Loucy (cell line): ENCODE measurements at regions not wholly inside any gene's neighbourhood (a gene's known extent, or its start where the extent isn't known, plus 50 kb on each side); places are given as distances from the start of the nearest gene placed in this dataset.

ENCODE experiments used
- H2AFZ ChIP-seq: fragments of 200-600 bp; sonication (generic); 2 replicates; pipeline ENCODE4 v1.6.0; 2016; ENCODE audit warnings: antibody characterized with exemption, mild to moderate bottlenecking, low read length, moderate library complexity
- H3F3A ChIP-seq: fragments of 200-600 bp; 2 replicates; pipeline ENCODE4 v1.6.0; 2016; ENCODE audit warnings: antibody characterized with exemption, low read depth, mild to moderate bottlenecking
- H3K27me3 ChIP-seq: fragments of 200-600 bp; sonication (generic); 2 replicates; pipeline ENCODE4 v1.6.1; 2014; ENCODE audit warnings: low read length, mild to moderate bottlenecking; ENCODE audit not compliant: insufficient read depth, poor library complexity, severe bottlenecking
- H3K36me3 ChIP-seq: fragments of 200-600 bp; sonication (generic); 2 replicates; pipeline ENCODE4 v1.6.1; 2016; ENCODE audit warnings: low read length; ENCODE audit not compliant: insufficient read depth
- H3K4me1 ChIP-seq: fragments of 200-600 bp; sonication (generic); 2 replicates; pipeline ENCODE4 v1.5.1; 2014; ENCODE audit warnings: low read length, mild to moderate bottlenecking; ENCODE audit not compliant: insufficient read depth, poor library complexity, severe bottlenecking
- H3K4me2 ChIP-seq: fragments of 200-600 bp; sonication (generic); 2 replicates; pipeline ENCODE4 v1.6.0; 2014; ENCODE audit warnings: antibody characterized with exemption, low read length, low read depth, mild to moderate bottlenecking; ENCODE audit not compliant: poor library complexity, severe bottlenecking
- H3K4me3 ChIP-seq: fragments of 200-600 bp; sonication (generic); 2 replicates; pipeline ENCODE4 v1.5.1; 2014; ENCODE audit warnings: low read length, mild to moderate bottlenecking, mixed read lengths; ENCODE audit not compliant: poor library complexity, severe bottlenecking
- H3K79me2 ChIP-seq: fragments of 200-600 bp; sonication (generic); 2 replicates; pipeline ENCODE4 v1.6.1; 2014; ENCODE audit warnings: low read length; ENCODE audit not compliant: insufficient read depth
- H3K9ac ChIP-seq: fragments of 200-600 bp; sonication (generic); 2 replicates; pipeline ENCODE4 v1.6.0; 2014; ENCODE audit warnings: mild to moderate bottlenecking, low read depth, low read length, moderate library complexity; ENCODE audit not compliant: poor library complexity, severe bottlenecking
- H3K9me2 ChIP-seq: fragments of 200-600 bp; sonication (generic); replicated peaks from 2 replicates; pipeline ENCODE4 v1.6.1; 2016; ENCODE audit warnings: low read depth, low read length, mixed read lengths
- H3K9me3 ChIP-seq: fragments of 200-600 bp; sonication (generic); 2 replicates; pipeline ENCODE4 v1.6.1; 2014; ENCODE audit warnings: mild to moderate bottlenecking, antibody characterized with exemption, low read length, low read depth; ENCODE audit not compliant: insufficient read depth
- H4K20me1 ChIP-seq: fragments of 200-600 bp; sonication (generic); 2 replicates; pipeline ENCODE4 v1.6.0; 2014; ENCODE audit warnings: antibody characterized with exemption, low read length, mild to moderate bottlenecking; ENCODE audit not compliant: insufficient read depth, poor library complexity, severe bottlenecking
- CTCF ChIP-seq: fragments of 200-600 bp; sonication (generic); conservative IDR thresholded peaks from 2 replicates; pipeline ENCODE4 v1.5.1; 2014; ENCODE audit warnings: mild to moderate bottlenecking, antibody characterized with exemption, low read length
- EZH2phosphoT487 ChIP-seq: fragments of 200-600 bp; IDR thresholded peaks from 2 replicates; pipeline ENCODE4 v1.6.1; 2018; ENCODE audit warnings: antibody characterized with exemption, mild to moderate bottlenecking, moderate library complexity, borderline replicate concordance

GRCh38 chr4:43816116-43816515 lies 632.5 kb downstream of the KCTD8 start:
- H3K4me3 ChIP-seq: no peak overlapping the region
- H3K9me2 ChIP-seq: no peaks in the 10 kb centered on the region
- no peaks in the 10 kb centered on the region for H3K36me3 ChIP-seq
- no peaks in the 10 kb centered on the region for H3F3A ChIP-seq
- H3K9ac ChIP-seq: no peak overlapping the region
- TF ChIP-seq CTCF (no peak), EZH2phosphoT487 (no peak)
- H3K27me3 ChIP-seq: no peaks in the 10 kb centered on the region
- no peaks in the 10 kb centered on the region for H3K79me2 ChIP-seq
- no peaks in the 10 kb centered on the region for H3K4me1 ChIP-seq
- H4K20me1 ChIP-seq: no peaks in the 10 kb centered on the region
- H3K4me2 ChIP-seq: no peak overlapping the region
- H3K9me3 ChIP-seq: no peaks in the 10 kb centered on the region
- no peak overlapping the region for H2AFZ ChIP-seq

- H3K9me2 ChIP-seq: no peaks in the 10 kb centered on the region
- no peak overlapping the region for H3K9ac ChIP-seq
- no peak overlapping the region for H3K4me3 ChIP-seq
- H3K4me1 ChIP-seq: no peaks in the 10 kb centered on the region
- no peak overlapping the region for H3K4me2 ChIP-seq
- no peaks in the 10 kb centered on the region for H3K27me3 ChIP-seq
- no peaks in the 10 kb centered on the region for H4K20me1 ChIP-seq
- no peaks in the 10 kb centered on the region for H3K79me2 ChIP-seq
- H2AFZ ChIP-seq: no peak overlapping the region
- H3K9me3 ChIP-seq: peaks cover 4% of the 10 kb centered on the region; the same call in 1 of the 2 replicates
- no peaks in the 10 kb centered on the region for H3F3A ChIP-seq
- TF ChIP-seq EZH2phosphoT487 (no peak), CTCF (no peak)
- H3K36me3 ChIP-seq: no peaks in the 10 kb centered on the region
Observed at GRCh38 chr4:43822621-43823020, 626.0 kb downstream of the KCTD8 start.

GRCh38 chr4:43835869-43836268 lies 612.7 kb downstream of the KCTD8 start:
- no peaks in the 10 kb centered on the region for H3F3A ChIP-seq
- H3K36me3 ChIP-seq: no peaks in the 10 kb centered on the region
- no peak overlapping the region for H3K4me3 ChIP-seq
- no peaks in the 10 kb centered on the region for H3K4me1 ChIP-seq
- no peaks in the 10 kb centered on the region for H4K20me1 ChIP-seq
- no peak overlapping the region for H2AFZ ChIP-seq
- H3K9ac ChIP-seq: no peak overlapping the region
- no peaks in the 10 kb centered on the region for H3K9me3 ChIP-seq
- H3K27me3 ChIP-seq: no peaks in the 10 kb centered on the region
- H3K9me2 ChIP-seq: no peaks in the 10 kb centered on the region
- H3K4me2 ChIP-seq: no peak overlapping the region
- H3K79me2 ChIP-seq: no peaks in the 10 kb centered on the region
- TF ChIP-seq EZH2phosphoT487 (no peak), CTCF (no peak)
